CD4-positive, alpha-beta memory T cell (primary cell): ENCODE measurements at regions not wholly inside any gene's neighbourhood (a gene's known extent, or its start where the extent isn't known, plus 50 kb on each side); places are given as distances from the start of the nearest gene placed in this dataset.

Experiments used
- CTCF ChIA-PET: fragments of 350-600 bp; sonication (Branson Sonifier 250); formaldehyde crosslinking; loops from one replicate; lab custom pipeline; 2021; ENCODE audit warnings: inconsistent platforms; ENCODE audit not compliant: partially characterized antibody; lab: Charles Lee
- POLR2A ChIA-PET: fragments of 350-600 bp; sonication (Branson Sonifier 250); formaldehyde crosslinking; loops from one replicate; lab custom pipeline; 2021; ENCODE audit not compliant: partially characterized antibody; lab: Charles Lee
- DNase-seq, 5 donors: peaks; one replicate each; pipeline versions ENCODE4 v3.0.0 to v3.0.0-alpha.2; 2020 to 2022; ENCODE audit warnings: mixed read lengths in 1 of 5
- H3K27ac ChIP-seq: one replicate; pipeline ENCODE4 v1.7.0; 2013; ENCODE audit warnings: low read depth, low read length
- H3K27me3 ChIP-seq: 2 replicates; pipeline ENCODE4 v1.7.0; 2013; ENCODE audit warnings: mild to moderate bottlenecking, low read length, moderate library complexity; ENCODE audit not compliant: insufficient read depth
- H3K36me3 ChIP-seq: 2 replicates; pipeline ENCODE4 v1.7.0; 2013; ENCODE audit warnings: mild to moderate bottlenecking, low read length, moderate library complexity; ENCODE audit not compliant: insufficient read depth
- H3K4me1 ChIP-seq: 2 replicates; pipeline ENCODE4 v1.7.0; 2013; ENCODE audit warnings: mild to moderate bottlenecking, low read length, moderate library complexity; ENCODE audit not compliant: insufficient read depth
- H3K4me3 ChIP-seq, 2 donors: one replicate each; pipeline ENCODE4 v1.7.0; 2013; ENCODE audit warnings: low read length in 2 of 2, mild to moderate bottlenecking in 1 of 2
- H3K9me3 ChIP-seq, 2 donors: one replicate each; pipeline ENCODE4 v1.7.0; 2013; ENCODE audit warnings: low read length in 2 of 2, control low read depth in 1 of 2; ENCODE audit not compliant: control insufficient read depth in 1 of 2
- H3K27ac Mint-ChIP-seq, 7 donors: one replicate each; pipeline ENCODE4 v1.8.0; 2020 to 2021; ENCODE audit warnings: mixed read lengths in 7 of 7, mild to moderate bottlenecking in 6 of 7, inconsistent platforms in 3 of 7, moderate library complexity in 3 of 7
- H3K27me3 Mint-ChIP-seq, 2 donors: one replicate each; pipeline ENCODE4 v1.8.0; 2020 to 2021; ENCODE audit warnings: mixed read lengths in 2 of 2
- H3K36me3 Mint-ChIP-seq, 2 donors: one replicate each; pipeline ENCODE4 v1.8.0; 2020 to 2021; ENCODE audit warnings: mixed read lengths in 2 of 2, inconsistent platforms in 1 of 2, mild to moderate bottlenecking in 1 of 2
- H3K4me1 Mint-ChIP-seq, 4 donors: one replicate each; pipeline ENCODE4 v1.8.0; 2020 to 2021; ENCODE audit warnings: mixed read lengths in 4 of 4, mild to moderate bottlenecking in 1 of 4
- H3K4me3 Mint-ChIP-seq, 8 donors: one replicate each; pipeline ENCODE4 v1.8.0; 2020 to 2021; ENCODE audit warnings: mixed read lengths in 8 of 8, mild to moderate bottlenecking in 7 of 8, moderate library complexity in 6 of 8, inconsistent platforms in 3 of 8
- H3K9me3 Mint-ChIP-seq, 8 donors: one replicate each; pipeline ENCODE4 v1.8.0; 2020 to 2021; ENCODE audit warnings: mixed read lengths in 8 of 8, mild to moderate bottlenecking in 5 of 8, inconsistent platforms in 3 of 8, moderate library complexity in 1 of 8
- intact Hi-C: fragments of 100-400 bp; cut with micrococcal nuclease; formaldehyde crosslinking; loops from one replicate; pipeline ENCODE4 v1.15.1; 2023

DNA sequence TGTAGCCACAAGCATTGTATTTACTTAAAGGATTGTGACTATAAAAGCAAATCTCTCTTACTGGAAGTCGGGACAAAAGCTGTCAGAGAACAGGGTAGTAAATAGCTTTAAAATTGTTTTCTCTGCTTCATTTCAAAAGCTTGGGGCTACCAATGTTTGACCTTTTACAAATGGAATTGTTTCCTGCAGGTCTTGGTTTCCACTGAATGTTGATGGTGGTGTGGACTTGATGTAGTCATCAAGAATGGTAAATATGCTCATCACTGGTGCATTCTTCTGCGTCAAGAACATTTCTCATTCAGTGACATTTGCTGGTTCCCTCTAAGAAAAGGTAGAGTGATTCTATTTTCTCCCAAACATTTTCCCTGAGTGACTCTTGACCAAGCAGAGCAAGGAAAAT, 435.4 kb upstream of the KHDRBS2 start:
- H3K4me3 ChIP-seq = no peak overlapping the region
- no peaks in the 10 kb centered on the region for H3K9me3 ChIP-seq
- H3K27ac ChIP-seq = no peak overlapping the region
- no peaks in the 10 kb centered on the region for H3K36me3 Mint-ChIP-seq
- no peaks in the 10 kb centered on the region for H3K27me3 ChIP-seq
- DNase-seq = no peak
- H3K9me3 Mint-ChIP-seq = peaks cover 2 to 27% (median 7%) of the 10 kb centered on the region in 8 donors
- H3K27ac Mint-ChIP-seq = no peak overlapping the region
- H3K4me1 Mint-ChIP-seq = no peaks in the 10 kb centered on the region
- intact Hi-C loops = no loop called here
- H3K4me1 ChIP-seq = no peaks in the 10 kb centered on the region
- no peaks in the 10 kb centered on the region for H3K36me3 ChIP-seq
- CTCF ChIA-PET = no interaction called here
- no peak overlapping the region for H3K4me3 Mint-ChIP-seq
- POLR2A ChIA-PET = no interaction called here
- no peaks in the 10 kb centered on the region for H3K27me3 Mint-ChIP-seq

DNA sequence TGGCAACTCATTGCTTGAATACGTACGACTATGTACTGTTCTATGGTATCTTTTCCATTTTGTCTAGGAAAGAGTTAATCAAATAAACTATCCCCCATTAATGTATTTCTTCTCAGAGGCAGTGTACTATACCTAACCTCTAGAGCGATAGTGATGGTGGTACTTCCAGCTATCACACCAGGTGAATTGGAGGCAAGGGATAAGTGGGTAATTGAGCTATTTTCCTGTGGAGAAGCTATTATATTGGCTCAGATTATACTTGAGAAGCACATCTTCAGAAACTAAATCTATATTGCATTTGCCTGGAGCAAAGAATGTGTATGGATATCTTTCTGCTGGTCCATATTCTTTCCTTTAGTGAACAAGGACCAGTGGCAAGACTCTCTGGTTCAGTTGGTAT, 430.7 kb upstream of the KHDRBS2 start:
- no peak overlapping the region for H3K4me3 ChIP-seq
- no peaks in the 10 kb centered on the region for H3K4me1 ChIP-seq
- Mint-ChIP-seq H3K9me3 (peaks cover 0 to 16% (median 4%) of the 10 kb centered on the region in 8 donors), H3K4me3 (no peak overlapping the region), H3K27ac (no peak overlapping the region), H3K4me1 (no peaks in the 10 kb centered on the region), H3K27me3 (no peaks in the 10 kb centered on the region), H3K36me3 (no peaks in the 10 kb centered on the region)
- CTCF ChIA-PET = no interaction called here
- no peaks in the 10 kb centered on the region for H3K9me3 ChIP-seq
- DNase-seq = no peak
- intact Hi-C loops = no loop called here
- H3K27ac ChIP-seq = no peak overlapping the region
- H3K36me3 ChIP-seq = no peaks in the 10 kb centered on the region
- POLR2A ChIA-PET = no interaction called here
- H3K27me3 ChIP-seq = no peaks in the 10 kb centered on the region

DNA sequence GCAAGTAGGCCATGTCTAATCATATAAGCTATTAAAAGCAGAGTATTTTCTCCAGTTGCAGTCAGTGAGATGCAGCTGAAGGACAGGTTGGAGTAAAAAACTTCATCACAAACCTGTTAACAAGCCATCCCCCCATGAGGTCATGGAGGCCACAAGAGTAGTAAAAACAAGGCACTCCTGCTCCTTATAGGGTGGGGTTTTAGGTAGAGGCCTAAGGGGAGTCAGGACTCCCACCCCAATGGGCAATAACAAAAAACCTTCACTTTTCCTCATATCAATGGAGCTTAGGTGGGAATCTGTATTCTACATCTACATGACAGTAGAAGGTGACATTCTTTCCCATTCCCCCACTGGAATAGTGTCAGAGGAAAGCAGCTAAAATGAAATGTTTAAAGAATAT, 428.1 kb upstream of the KHDRBS2 start:
- CTCF ChIA-PET = no interaction called here

DNA sequence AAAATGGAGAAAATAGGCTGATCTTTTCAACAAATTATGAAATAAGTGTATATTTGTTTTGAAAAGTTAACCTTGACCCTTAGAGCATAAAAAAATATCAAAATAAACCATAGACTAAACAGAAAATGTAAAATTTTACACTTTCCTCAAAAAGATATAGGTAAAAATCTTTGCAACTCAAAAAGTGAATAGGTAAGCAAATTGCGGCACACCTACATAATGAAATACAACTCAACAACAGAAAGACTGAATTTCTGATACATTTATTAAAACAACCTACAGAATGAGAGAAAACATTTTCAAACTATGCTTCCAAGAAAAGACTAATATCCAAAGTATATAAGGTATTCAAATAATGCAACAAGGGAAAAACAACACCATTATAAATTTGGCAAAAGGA, 425.7 kb upstream of the KHDRBS2 start:
- no peak for DNase-seq
- no peaks in the 10 kb centered on the region for H3K4me1 Mint-ChIP-seq
- ChIA-PET POLR2A (no interaction called here), CTCF (no interaction called here)
- H3K27me3 Mint-ChIP-seq = no peaks in the 10 kb centered on the region
- no peak overlapping the region for H3K4me3 ChIP-seq
- H3K36me3 ChIP-seq = no peaks in the 10 kb centered on the region
- no peak overlapping the region for H3K27ac ChIP-seq
- H3K9me3 ChIP-seq = no peaks in the 10 kb centered on the region
- no peaks in the 10 kb centered on the region for H3K36me3 Mint-ChIP-seq
- H3K4me1 ChIP-seq = no peaks in the 10 kb centered on the region
- no peaks in the 10 kb centered on the region for H3K27me3 ChIP-seq
- peaks cover 1 to 24% (median 6%) of the 10 kb centered on the region in 8 donors for H3K9me3 Mint-ChIP-seq
- H3K27ac Mint-ChIP-seq = no peak overlapping the region
- intact Hi-C loops = no loop called here
- no peak overlapping the region for H3K4me3 Mint-ChIP-seq

More for the DNA sequence above, 428.1 kb upstream of the KHDRBS2 start:
- H3K4me3 Mint-ChIP-seq = no peak overlapping the region
- DNase-seq = no peak
- no peak overlapping the region for H3K4me3 ChIP-seq
- H3K27ac ChIP-seq = no peak overlapping the region
- H3K36me3 Mint-ChIP-seq = no peaks in the 10 kb centered on the region
- H3K9me3 ChIP-seq = no peaks in the 10 kb centered on the region
- POLR2A ChIA-PET = no interaction called here
- H3K9me3 Mint-ChIP-seq = peaks cover 0 to 18% (median 4%) of the 10 kb centered on the region in 8 donors
- H3K27me3 Mint-ChIP-seq = no peaks in the 10 kb centered on the region
- no peaks in the 10 kb centered on the region for H3K4me1 Mint-ChIP-seq
- H3K36me3 ChIP-seq = no peaks in the 10 kb centered on the region
- no peak overlapping the region for H3K27ac Mint-ChIP-seq
- no peaks in the 10 kb centered on the region for H3K4me1 ChIP-seq
- no peaks in the 10 kb centered on the region for H3K27me3 ChIP-seq
- intact Hi-C loops = no loop called here

DNA sequence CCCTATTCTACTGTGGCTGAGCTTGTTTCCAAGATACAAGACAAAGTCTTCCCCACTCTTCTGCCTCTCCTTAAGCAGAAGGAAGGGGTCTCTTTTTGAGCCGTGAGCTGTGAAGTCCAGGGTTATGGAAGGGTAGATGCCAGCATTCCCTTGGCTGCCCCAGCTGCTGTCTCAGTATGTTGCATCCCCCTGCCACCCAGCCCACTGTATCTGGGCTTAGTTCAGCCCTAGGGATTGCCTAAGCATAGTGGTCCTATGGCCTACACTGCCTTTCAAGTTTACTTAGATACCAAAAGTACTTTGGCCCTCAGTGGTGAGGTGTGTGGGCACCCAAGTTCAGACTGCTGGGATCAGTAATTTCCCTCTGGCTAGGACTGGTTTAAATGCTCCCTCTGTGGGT, 421.9 kb upstream of the KHDRBS2 start:
- no peaks in the 10 kb centered on the region for H3K36me3 Mint-ChIP-seq
- no peaks in the 10 kb centered on the region for H3K36me3 ChIP-seq
- H3K4me3 Mint-ChIP-seq = no peak overlapping the region
- no peak overlapping the region for H3K27ac Mint-ChIP-seq
- no peaks in the 10 kb centered on the region for H3K4me1 ChIP-seq
- DNase-seq = no peak
- no peaks in the 10 kb centered on the region for H3K27me3 ChIP-seq
- ChIA-PET CTCF (no interaction called here), POLR2A (no interaction called here)
- no peaks in the 10 kb centered on the region for H3K27me3 Mint-ChIP-seq
- intact Hi-C loops = no loop called here
- H3K9me3 ChIP-seq = no peaks in the 10 kb centered on the region
- H3K4me1 Mint-ChIP-seq = no peaks in the 10 kb centered on the region
- H3K4me3 ChIP-seq = no peak overlapping the region
- no peak overlapping the region for H3K27ac ChIP-seq
- H3K9me3 Mint-ChIP-seq = peaks cover 3 to 39% (median 12%) of the 10 kb centered on the region in 8 donors

DNA sequence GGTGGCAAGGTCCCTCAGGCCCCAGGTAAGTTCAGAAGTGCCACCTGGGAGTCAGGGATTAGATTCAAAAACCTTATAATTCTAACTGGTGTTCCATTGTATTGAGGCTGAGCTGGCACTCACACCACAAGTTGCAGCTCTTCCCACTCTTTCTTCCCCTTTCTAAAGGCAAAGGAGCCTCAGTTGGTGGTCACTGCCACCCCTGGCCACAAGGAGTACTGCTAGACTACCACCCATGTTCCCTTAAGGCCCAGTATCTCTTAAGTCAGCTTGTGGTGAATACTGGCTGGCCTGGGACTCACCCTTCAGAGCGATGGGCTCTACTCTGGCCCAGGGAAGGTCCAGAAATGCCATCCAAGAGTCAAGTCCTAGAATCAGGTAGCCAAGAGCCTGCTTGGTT, 421.1 kb upstream of the KHDRBS2 start:
- no peaks in the 10 kb centered on the region for H3K4me1 ChIP-seq
- H3K27me3 Mint-ChIP-seq = no peaks in the 10 kb centered on the region
- H3K36me3 Mint-ChIP-seq = no peaks in the 10 kb centered on the region
- H3K4me1 Mint-ChIP-seq = no peaks in the 10 kb centered on the region
- DNase-seq = no peak
- intact Hi-C loops = no loop called here
- H3K27ac Mint-ChIP-seq = no peak overlapping the region
- no peaks in the 10 kb centered on the region for H3K36me3 ChIP-seq
- H3K27me3 ChIP-seq = no peaks in the 10 kb centered on the region
- H3K4me3 ChIP-seq = no peak overlapping the region
- H3K9me3 Mint-ChIP-seq = peaks cover 5 to 34% (median 12%) of the 10 kb centered on the region in 8 donors
- no peak overlapping the region for H3K27ac ChIP-seq
- POLR2A ChIA-PET = no interaction called here
- CTCF ChIA-PET = no interaction called here
- no peaks in the 10 kb centered on the region for H3K9me3 ChIP-seq
- H3K4me3 Mint-ChIP-seq = no peak overlapping the region

DNA sequence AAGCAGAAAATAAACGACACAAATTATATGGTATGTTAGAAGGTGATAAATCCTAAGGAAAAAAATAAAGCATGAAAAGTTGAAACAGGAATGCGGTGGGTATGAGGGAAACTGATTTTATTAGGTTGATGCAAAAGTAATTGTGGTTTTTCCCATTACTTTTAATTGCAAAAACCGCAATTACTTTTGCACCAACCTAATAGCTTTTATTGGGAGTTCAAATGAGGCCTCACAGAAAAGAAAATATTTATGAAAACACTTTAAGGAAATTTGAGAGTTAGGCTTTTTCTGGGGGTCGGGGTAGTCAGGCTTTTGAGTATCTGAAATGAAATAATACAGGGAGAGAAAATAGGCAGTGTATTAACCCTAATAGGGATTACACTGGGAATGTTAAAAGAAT, 397.0 kb upstream of the KHDRBS2 start:
- Histone ChIP-seq H3K9me3 (no peaks in the 10 kb centered on the region), H3K4me3 (no peak overlapping the region), H3K27ac (no peak overlapping the region), H3K4me1 (no peaks in the 10 kb centered on the region), H3K36me3 (no peaks in the 10 kb centered on the region), H3K27me3 (no peaks in the 10 kb centered on the region)
- Mint-ChIP-seq H3K4me1 (no peaks in the 10 kb centered on the region), H3K27me3 (no peaks in the 10 kb centered on the region), H3K9me3 (peaks cover 0 to 14% (median 4%) of the 10 kb centered on the region in 8 donors), H3K4me3 (no peak overlapping the region), H3K27ac (no peak overlapping the region), H3K36me3 (no peaks in the 10 kb centered on the region)
- DNase-seq = no peak
- intact Hi-C loops = no loop called here
- POLR2A ChIA-PET = no interaction called here
- CTCF ChIA-PET = no interaction called here

DNA sequence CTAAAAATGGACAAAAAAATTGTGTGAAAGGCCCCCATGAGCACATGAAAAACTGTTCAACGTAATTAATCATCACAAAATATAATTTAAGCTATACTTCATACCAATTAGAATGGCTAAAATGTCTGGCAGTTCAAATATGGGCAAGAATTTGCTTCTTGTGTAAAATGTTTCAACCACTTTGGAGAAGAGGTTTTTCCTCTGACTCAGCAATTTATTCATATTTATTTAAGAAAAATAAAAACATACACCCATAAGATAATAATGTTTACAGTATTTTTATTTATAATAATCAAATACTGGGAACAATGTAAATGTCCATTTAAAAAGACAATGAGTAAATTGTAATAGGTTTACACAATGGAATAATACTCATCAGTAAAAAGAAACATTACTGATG, 395.1 kb upstream of the KHDRBS2 start:
- ChIA-PET POLR2A (no interaction called here), CTCF (no interaction called here)
- Mint-ChIP-seq H3K36me3 (no peaks in the 10 kb centered on the region), H3K27ac (no peak overlapping the region), H3K27me3 (no peaks in the 10 kb centered on the region), H3K9me3 (peaks cover 0 to 21% (median 7%) of the 10 kb centered on the region in 8 donors), H3K4me3 (no peak overlapping the region), H3K4me1 (no peaks in the 10 kb centered on the region)
- DNase-seq = no peak
- Histone ChIP-seq H3K27me3 (no peaks in the 10 kb centered on the region), H3K9me3 (peaks cover 0 to 3% of the 10 kb centered on the region in 2 donors), H3K36me3 (no peaks in the 10 kb centered on the region), H3K4me1 (no peaks in the 10 kb centered on the region), H3K27ac (no peak overlapping the region), H3K4me3 (no peak overlapping the region)
- intact Hi-C loops = no loop called here
